SU-DHL-6 (cell line): ENCODE measurements at regions not wholly inside any gene's neighbourhood (a gene's known extent, or its start where the extent isn't known, plus 50 kb on each side); places are given as distances from the start of the nearest gene placed in this dataset.

Source experiments
- CTCF ChIP-seq: fragments of 200-600 bp; sonication (generic); IDR thresholded peaks from one replicate; pipeline ENCODE4 v1.5.1; 2017; ENCODE audit warnings: antibody characterized with exemption, mild to moderate bottlenecking, low read length, moderate library complexity; ENCODE audit not compliant: insufficient read depth, poor library complexity, severe bottlenecking
- EZH2phosphoT487 ChIP-seq: fragments of 200-600 bp; sonication (generic), shearing (Covaris generic); conservative IDR thresholded peaks from 2 replicates; pipeline ENCODE4 v1.6.1; 2018; ENCODE audit warnings: mild to moderate bottlenecking, antibody characterized with exemption, low read length, moderate library complexity, mixed read lengths

- TF ChIP-seq CTCF (no peak), EZH2phosphoT487 (no peak)
Measured at GRCh38 chr1:187847531-187847930, 1018.8 kb downstream of the PLA2G4A start.
